ENCODE measurements at regions not wholly inside any gene's neighbourhood (a gene's known extent, or its start where the extent isn't known, plus 50 kb on each side); places are given as distances from the start of the nearest gene placed in this dataset.

DNA sequence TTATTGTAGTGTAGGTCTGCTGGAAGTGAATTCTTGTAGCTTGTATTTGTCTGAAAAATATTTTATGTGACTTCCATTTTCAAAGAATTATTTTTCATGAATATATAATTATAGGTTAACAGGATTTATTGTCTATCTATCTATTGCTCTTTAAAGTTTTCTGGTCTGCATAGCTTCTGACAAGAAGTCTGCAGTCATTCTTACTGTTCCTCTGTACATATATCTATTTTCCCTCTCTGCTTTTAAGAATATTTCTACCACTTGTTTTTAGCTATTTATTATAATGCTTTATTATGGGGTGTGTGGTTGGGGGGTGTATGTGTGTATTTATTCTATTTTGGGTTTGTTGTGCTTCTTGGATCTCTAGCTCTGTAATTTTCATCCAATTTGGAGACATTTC is 77.4 kb downstream of the ETS2 start:
- H3K27me3 Mint-ChIP-seq (ENCODE audit: low read depth) = no peaks in the 10 kb centered on the region
- H4K5ac ChIP-seq (ENCODE audit: insufficient read length, low read depth, low read length) = no peak overlapping the region
- H3K79me2 ChIP-seq (ENCODE audit: insufficient read depth, low read length) = no peaks in the 10 kb centered on the region
- H4K20me1 ChIP-seq (ENCODE audit: control insufficient read depth, insufficient read depth, insufficient read length) = no peaks in the 10 kb centered on the region
- no peak overlapping the region for H2BK5ac ChIP-seq (ENCODE audit: insufficient read length, low read length)
- H3K79me1 ChIP-seq (ENCODE audit: insufficient read depth, low read depth, low read length, poor library complexity, severe bottlenecking) = no peaks in the 10 kb centered on the region
- no peak overlapping the region for H2BK120ac ChIP-seq (ENCODE audit: low read depth, low read length, poor library complexity, severe bottlenecking)
- no peak overlapping the region for H2AK5ac ChIP-seq (ENCODE audit: insufficient read length, low read length)
- no peak overlapping the region for H3K23ac ChIP-seq (ENCODE audit: insufficient read length, low read depth, low read length)
- no peak overlapping the region for H3T11ph ChIP-seq (ENCODE audit: low read length)
- no peak overlapping the region for H4K91ac ChIP-seq (ENCODE audit: insufficient read length, low read depth, low read length)
- no peaks in the 10 kb centered on the region for H3K27me3 ChIP-seq (ENCODE audit: insufficient read depth, low read length)
- H3K56ac ChIP-seq (ENCODE audit: insufficient read length, low read depth, low read length) = no peak overlapping the region
- H3K14ac ChIP-seq (ENCODE audit: insufficient read depth, low read length) = no peak overlapping the region
- H3K36me3 Mint-ChIP-seq (ENCODE audit: insufficient read depth in 1 of 3, low read depth in 3 of 3) = peaks cover 10 to 38% (median 14%) of the 10 kb centered on the region in 3 experiments
- H3K23me2 ChIP-seq (ENCODE audit: insufficient read length, low read depth, low read length, poor library complexity, severe bottlenecking) = no peaks in the 10 kb centered on the region
- no peaks in the 10 kb centered on the region for H3K4me1 Mint-ChIP-seq
- no peak overlapping the region for H2BK20ac ChIP-seq (ENCODE audit: low read depth, low read length, poor library complexity, severe bottlenecking)
- no peak overlapping the region for H2BK12ac ChIP-seq (ENCODE audit: insufficient read length, low read depth, low read length)
- no peak overlapping the region for H3K9ac ChIP-seq (ENCODE audit: extremely low read depth, insufficient read length, low read length)
- DNase-seq = no peak
- TF ChIP-seq, protein P1, sequence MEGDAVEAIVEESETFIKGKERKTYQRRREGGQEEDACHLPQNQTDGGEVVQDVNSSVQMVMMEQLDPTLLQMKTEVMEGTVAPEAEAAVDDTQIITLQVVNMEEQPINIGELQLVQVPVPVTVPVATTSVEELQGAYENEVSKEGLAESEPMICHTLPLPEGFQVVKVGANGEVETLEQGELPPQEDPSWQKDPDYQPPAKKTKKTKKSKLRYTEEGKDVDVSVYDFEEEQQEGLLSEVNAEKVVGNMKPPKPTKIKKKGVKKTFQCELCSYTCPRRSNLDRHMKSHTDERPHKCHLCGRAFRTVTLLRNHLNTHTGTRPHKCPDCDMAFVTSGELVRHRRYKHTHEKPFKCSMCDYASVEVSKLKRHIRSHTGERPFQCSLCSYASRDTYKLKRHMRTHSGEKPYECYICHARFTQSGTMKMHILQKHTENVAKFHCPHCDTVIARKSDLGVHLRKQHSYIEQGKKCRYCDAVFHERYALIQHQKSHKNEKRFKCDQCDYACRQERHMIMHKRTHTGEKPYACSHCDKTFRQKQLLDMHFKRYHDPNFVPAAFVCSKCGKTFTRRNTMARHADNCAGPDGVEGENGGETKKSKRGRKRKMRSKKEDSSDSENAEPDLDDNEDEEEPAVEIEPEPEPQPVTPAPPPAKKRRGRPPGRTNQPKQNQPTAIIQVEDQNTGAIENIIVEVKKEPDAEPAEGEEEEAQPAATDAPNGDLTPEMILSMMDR (conservative IDR thresholded peaks at IDR 0.05) = no peak
- no peaks in the 10 kb centered on the region for H3K9me3 ChIP-seq (ENCODE audit: control insufficient read depth, low read depth, low read length)
- no peak overlapping the region for H3K4me3 Mint-ChIP-seq
- no peak overlapping the region for H4K8ac ChIP-seq (replicated peaks; ENCODE audit: insufficient read length, low read depth, low read length)
- H3K18ac ChIP-seq (ENCODE audit: insufficient read length, low read depth, low read length) = no peak overlapping the region
- H2AFZ ChIP-seq (ENCODE audit: low read length) = no peak overlapping the region
- no peaks in the 10 kb centered on the region for H3K4me1 ChIP-seq (ENCODE audit: insufficient read depth, low read length)
- H3K27ac Mint-ChIP-seq = no peak overlapping the region
- H3K9me3 Mint-ChIP-seq = peaks cover 39 to 51% of the 10 kb centered on the region in 2 experiments
- H3K4ac ChIP-seq (ENCODE audit: low read depth, low read length) = no peak overlapping the region
- no peak overlapping the region for H3K4me2 ChIP-seq (ENCODE audit: insufficient read depth, insufficient read length, low read length)
- no peak overlapping the region for H2BK15ac ChIP-seq (ENCODE audit: low read depth, low read length)
- H3K27ac ChIP-seq (ENCODE audit: insufficient read length, low read depth, low read length) = no peak overlapping the region
